ENCODE measurements at regions not wholly inside any gene's neighbourhood (a gene's known extent, or its start where the extent isn't known, plus 50 kb on each side); places are given as distances from the start of the nearest gene placed in this dataset.

GRCh38 chr1:173410794-173411236, 66.3 kb upstream of the PRDX6 start (continued):
- TF ChIP-seq BCL3 (IDR thresholded peaks at IDR 0.05; ENCODE audit: borderline replicate concordance, insufficient read depth, low read depth, low read length, poor library complexity, severe bottlenecking) (peak; percentile 93), HCFC1 (IDR thresholded peaks at IDR 0.05; ENCODE audit: low read length) (no peak), CREB1 (IDR thresholded peaks at IDR 0.05; ENCODE audit: low read depth) (no peak), MXI1 (IDR thresholded peaks at IDR 0.05; ENCODE audit: low read depth, low read length) (peak; percentile 84), LARP7 (IDR thresholded peaks at IDR 0.05) (no peak), IRF4 (IDR thresholded peaks at IDR 0.05; ENCODE audit: low read depth, low read length) (peak; percentile 55; the same call in 1 of the 2 replicates), ZNF217 (IDR thresholded peaks at IDR 0.05) (no peak), ZBTB33 (IDR thresholded peaks at IDR 0.05) (no peak), TCF3 (IDR thresholded peaks at IDR 0.05; ENCODE audit: borderline replicate concordance, insufficient read depth, low read depth, low read length) (no peak; the same call in 1 of the 2 replicates), TCF7 (IDR thresholded peaks at IDR 0.05; ENCODE audit: borderline replicate concordance) (no peak), USF2 (IDR thresholded peaks at IDR 0.05; ENCODE audit: borderline replicate concordance, low read depth, low read length) (no peak), RFX5 (IDR thresholded peaks at IDR 0.05; ENCODE audit: low read depth, low read length) (no peak), RCOR1 (conservative IDR thresholded peaks at IDR 0.05; ENCODE audit: low read depth, low read length) (no peak), STAT1 (conservative IDR thresholded peaks at IDR 0.05) (no peak), IRF5 (IDR thresholded peaks at IDR 0.05; ENCODE audit: borderline replicate concordance) (no peak)

Measured in GM12878 (cell line).